ENCODE measurements at regions not wholly inside any gene's neighbourhood (a gene's known extent, or its start where the extent isn't known, plus 50 kb on each side); places are given as distances from the start of the nearest gene placed in this dataset.
"Not testable (repeated sequence)": the region's sequence is repeated elsewhere in the genome, so short reads cannot be mapped to it uniquely, and the experiment has no call there.

DNA sequence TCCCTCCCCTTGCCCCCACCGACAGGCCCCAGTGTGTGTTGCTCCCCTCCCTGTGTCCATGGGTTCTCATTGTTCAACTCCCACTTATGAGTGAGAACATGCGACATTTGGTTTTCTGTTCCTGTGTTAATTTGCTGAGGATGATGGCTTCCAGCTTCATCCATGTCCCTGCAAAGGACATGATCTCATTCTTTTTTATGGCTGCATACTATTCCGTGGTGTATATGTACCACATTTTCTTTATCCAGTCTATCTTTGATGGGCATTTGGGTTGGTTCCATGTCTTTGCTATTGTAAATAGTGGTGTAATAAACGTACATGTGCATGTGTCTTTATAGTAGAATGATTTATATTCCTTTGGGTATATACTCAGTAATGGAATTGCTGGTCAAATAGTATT, 85.6 kb upstream of the NFASC start:
- H4K5ac ChIP-seq (ENCODE audit: insufficient read length, low read depth, low read length); H2BK12ac ChIP-seq (ENCODE audit: low read depth, low read length); H3K14ac ChIP-seq (ENCODE audit: insufficient read length); H2AFZ ChIP-seq (ENCODE audit: low read length); H3K4me2 ChIP-seq (ENCODE audit: insufficient read depth in 1 of 2, low read depth in 2 of 2, low read length in 2 of 2); H2AK5ac ChIP-seq (ENCODE audit: low read depth, low read length); H3K27ac ChIP-seq (ENCODE audit: low read depth, low read length); DNase-seq (ENCODE audit: low read depth in 1 of 2, low spot score in 2 of 2); H3K23me2 ChIP-seq (ENCODE audit: low read depth, low read length); H2BK15ac ChIP-seq (ENCODE audit: low read length); POLR2A ChIA-PET (ENCODE audit: partially characterized antibody); H2BK120ac ChIP-seq (replicated peaks; ENCODE audit: low read depth, low read length); H4K8ac ChIP-seq (ENCODE audit: extremely low read depth, insufficient read depth, low read length); H2BK5ac ChIP-seq (ENCODE audit: low read depth, low read length); H3K27me3 ChIP-seq (replicated peaks in 1 of 4; ENCODE audit: control insufficient read depth in 3 of 4, extremely low read depth in 1 of 4, insufficient read depth in 3 of 4, low read length in 3 of 4); H2BK20ac ChIP-seq (ENCODE audit: low read length); H3K4me1 ChIP-seq (replicated peaks in 1 of 4; ENCODE audit: control insufficient read depth in 3 of 4, insufficient read depth in 4 of 4, low read length in 3 of 4); H3K4me3 ChIP-seq (ENCODE audit: extremely low read depth in 1 of 4, insufficient read depth in 2 of 4, low read depth in 3 of 4, low read length in 4 of 4); H3K9me3 ChIP-seq (ENCODE audit: insufficient read depth in 2 of 2, low read depth in 1 of 2, low read length in 1 of 2); H3K79me1 ChIP-seq (ENCODE audit: low read depth, low read length); H3K18ac ChIP-seq (ENCODE audit: extremely low read depth, low read length); H3K36me3 ChIP-seq (ENCODE audit: control insufficient read depth in 2 of 4, insufficient read depth in 4 of 4, low read length in 3 of 4); H3K23ac ChIP-seq (ENCODE audit: insufficient read length); FAIRE-seq; H4K91ac ChIP-seq (replicated peaks; ENCODE audit: insufficient read length, low read length); H3K4ac ChIP-seq (replicated peaks; ENCODE audit: insufficient read length, low read depth, low read length); H3K9ac ChIP-seq (replicated peaks in 1 of 4; ENCODE audit: extremely low read depth in 1 of 4, low read depth in 3 of 4, low read length in 3 of 4); H4K20me1 ChIP-seq (replicated peaks in 1 of 2; ENCODE audit: control insufficient read depth in 1 of 2, insufficient read depth in 2 of 2, low read length in 2 of 2); H3K79me2 ChIP-seq (ENCODE audit: control insufficient read depth in 1 of 2, insufficient read depth in 2 of 2, low read length in 2 of 2); H3K56ac ChIP-seq (replicated peaks; ENCODE audit: insufficient read length, low read depth, low read length): not testable (repeated sequence)
- WGBS, 2 experiments (ENCODE audit: extremely low coverage in 1 of 2, insufficient coverage in 1 of 2, insufficient read length in 1 of 2, insufficient replicate concordance in 2 of 2, low coverage in 1 of 2, low lambda C conversion rate in 2 of 2, missing lambda C conversion rate in 1 of 2) = 88% methylated on average over 4 of the region's 4 CpGs; no CpG with 5 or more reads in 1 of the 2 experiments
- CTCF ChIA-PET (ENCODE audit: partially characterized antibody) = interaction anchor here (1.1 to 2.6 kb wide), 3 partner anchors 21 to 219 kb away, joined by 3 to 13 read pairs (median 4); no protein-coding TSS in a partner anchor
